HS-5 (cell line): ENCODE measurements at regions not wholly inside any gene's neighbourhood (a gene's known extent, or its start where the extent isn't known, plus 50 kb on each side); places are given as distances from the start of the nearest gene placed in this dataset.

Experiments
- DNase-seq: peaks from one replicate; pipeline ENCODE4 v3.0.0-alpha.2; 2012; ENCODE audit warnings: low read depth

DNA sequence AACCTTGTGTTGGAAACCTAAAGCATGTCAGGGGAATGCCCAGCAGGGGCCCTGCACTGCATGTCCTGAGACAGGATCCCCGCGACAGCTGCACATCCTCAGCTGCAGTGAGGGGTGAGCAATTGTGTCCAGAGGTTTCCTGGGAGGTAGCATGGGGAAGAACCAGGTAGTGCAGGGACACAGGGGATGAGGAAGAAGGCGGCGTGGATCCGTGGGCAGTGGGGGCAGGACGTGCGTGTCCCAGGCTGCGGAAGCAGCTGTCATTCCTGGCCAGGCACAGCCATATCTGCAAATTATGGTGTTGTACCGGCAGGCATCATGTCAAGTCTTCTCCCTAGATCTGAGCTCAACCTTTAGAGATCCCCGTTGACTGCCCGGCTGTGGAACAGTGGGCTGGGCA is 238.2 kb upstream of the MYT1L start:
- no peak for DNase-seq

DNA sequence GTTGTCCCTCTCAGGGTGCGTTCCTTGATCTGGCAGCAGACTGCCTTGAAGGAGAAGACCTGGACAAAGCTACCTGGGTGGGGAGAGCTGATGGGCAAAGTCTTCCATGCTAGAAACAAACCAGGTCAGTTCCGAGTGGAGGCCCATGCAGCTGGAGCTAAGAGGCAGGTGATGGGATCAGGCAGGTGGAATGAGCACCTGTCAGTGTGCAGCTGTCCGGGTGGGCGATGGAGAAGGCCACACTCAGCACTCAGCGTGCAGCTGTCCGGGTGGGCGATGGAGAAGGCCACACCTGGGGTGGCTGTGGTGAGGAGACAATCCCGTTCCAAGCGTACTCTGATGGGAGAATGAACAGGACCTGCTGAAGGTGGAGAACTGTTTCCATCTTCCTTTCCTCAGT is 237.3 kb upstream of the MYT1L start:
- no peak for DNase-seq

DNA sequence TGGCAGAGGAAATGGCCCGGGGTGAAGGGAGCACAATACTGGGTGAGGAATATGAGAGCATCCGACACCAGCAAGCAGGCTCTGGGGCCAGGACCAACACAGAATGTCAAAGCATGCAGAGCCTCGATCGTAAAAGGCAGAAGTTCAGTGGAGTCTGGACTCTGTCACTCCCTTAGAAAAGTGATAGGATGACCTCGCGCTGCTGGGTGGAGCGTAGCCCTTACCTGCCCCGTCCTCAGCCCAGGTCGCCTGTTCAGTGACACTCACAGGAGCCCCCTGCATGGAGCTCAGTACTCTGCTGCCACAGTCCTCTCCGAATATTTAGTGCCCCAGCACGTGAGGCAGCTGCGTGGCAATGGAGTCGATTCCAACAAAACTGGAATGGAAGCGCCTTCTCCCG is 236.7 kb upstream of the MYT1L start:
- DNase-seq, result no peak

DNA sequence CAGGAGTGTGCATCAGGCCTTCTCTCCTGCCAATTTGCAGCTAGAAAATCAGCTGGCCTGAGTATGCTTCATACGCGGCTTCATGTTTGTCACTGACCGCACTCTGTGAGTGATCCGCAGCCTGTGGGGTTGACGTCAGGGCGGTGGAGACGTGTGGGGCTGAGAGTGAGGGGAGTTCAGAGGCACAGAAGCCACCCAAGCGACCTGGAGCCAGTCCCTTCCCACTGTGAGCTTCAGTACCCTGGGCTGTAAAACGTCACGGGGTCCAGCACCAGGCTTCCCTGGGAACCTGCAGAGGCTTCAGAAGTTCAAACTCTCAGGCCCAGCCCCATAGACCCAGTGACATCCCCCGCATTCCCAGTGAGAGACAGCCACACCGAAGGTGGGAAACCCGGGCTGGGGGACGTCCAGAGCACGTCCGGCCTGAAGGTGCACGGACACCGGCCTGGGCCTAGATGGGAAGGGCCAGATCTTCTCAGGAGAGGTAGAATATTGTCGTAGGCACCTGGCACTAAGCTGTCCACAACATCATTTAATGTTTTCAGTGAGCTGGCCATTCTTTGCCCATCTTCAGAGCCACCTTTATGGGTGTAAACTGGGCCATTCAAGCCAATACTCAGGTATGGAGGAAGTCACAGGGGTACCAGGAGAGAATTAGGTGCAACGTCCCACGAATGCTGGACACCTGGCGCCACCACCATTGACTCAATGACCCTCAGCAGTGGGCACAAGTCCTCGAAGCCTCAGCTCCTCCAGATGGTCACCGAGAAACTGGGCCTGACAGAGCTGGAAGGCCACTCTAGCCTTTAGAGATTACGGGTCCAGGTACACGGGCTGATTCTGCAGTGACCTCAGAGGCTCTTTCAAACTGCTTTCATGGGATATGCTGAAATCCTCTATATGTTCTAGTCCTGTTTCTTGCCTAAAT is 235.6 kb upstream of the MYT1L start:
- DNase-seq, result no peak

DNA sequence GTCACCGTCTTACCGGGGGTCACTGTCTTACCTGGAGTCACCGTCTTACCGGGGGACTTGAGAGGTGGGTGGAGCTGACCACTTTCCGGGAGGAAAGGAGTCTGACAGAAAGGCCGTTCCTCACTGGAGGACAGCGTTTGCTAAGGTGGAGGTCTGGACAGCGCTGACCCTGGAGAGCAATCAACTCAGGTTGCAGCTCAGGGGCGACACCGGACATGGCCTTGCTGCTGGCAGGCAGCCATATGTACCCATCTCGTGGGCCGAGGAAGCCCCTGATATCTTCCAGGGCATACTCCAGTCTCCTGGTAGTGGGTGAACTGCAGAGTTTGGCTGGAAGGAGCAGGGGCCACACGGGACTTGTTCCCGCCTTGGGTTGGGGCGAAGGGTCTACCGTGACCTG is 234.6 kb upstream of the MYT1L start:
- no peak for DNase-seq

DNA sequence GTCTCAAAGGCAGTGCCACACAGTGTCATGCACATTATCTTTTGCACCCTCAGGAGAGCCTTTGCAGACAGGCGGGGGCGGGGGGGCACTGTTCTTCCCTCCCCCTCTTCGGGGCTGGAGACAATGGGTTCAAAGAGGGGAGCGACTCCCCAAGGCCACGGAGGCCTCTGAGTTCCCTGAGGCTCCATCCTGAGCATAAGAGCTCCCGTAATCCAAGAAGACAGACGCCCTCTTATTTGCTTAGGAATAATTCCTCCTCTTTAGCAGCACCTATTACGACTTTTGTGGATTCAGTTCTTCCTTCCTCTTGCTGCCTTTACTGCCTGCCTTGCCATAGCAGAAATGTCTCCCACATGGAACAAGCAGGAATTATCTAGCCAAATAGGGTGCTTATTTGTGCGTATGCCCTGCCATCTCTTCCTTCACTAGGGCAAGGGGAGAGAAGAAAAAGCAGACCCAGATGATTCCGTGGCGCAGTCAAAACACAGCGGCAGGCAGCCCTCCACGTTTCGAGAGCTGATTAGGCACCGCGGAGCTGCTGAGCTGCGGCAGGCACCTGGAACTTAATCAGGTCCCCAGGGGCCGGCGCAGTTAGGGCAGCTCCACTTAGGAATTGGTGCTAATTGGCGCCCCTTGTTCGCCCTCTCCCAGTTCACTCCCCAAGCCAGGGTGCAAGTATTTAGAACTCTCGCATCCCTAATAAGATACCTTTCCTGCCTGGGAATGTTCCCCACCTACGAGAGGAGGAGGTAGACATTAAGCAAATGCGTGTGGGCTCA is 233.4 kb upstream of the MYT1L start:
- no peak for DNase-seq

DNA sequence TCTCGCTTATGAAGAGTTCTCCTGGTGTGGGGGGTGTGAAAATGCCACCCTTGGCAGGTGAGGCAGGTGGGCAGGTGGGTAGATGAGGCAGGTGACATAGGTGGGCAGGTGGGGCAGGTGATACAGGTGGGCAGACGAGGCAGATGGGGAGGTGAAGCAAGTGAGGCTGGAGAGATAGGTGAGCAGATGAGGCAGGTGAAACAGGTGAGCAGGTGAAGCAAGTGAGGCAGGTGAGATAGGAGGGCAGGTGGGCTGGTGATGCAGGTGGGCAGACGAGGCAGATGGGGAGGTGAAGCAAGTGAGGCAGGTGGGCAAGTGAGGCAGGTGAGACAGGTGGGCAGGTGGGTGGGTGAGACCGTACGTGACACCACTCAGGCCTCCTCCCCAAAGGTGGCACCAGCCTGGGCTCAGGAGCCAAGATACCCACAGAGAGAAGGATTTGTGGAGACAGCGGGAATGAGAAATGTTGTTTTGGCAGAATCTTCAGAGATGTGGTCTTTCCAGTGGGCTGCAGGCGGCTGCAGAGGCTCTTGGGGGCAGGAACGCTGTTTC is 232.3 kb upstream of the MYT1L start:
- no peak for DNase-seq

DNA sequence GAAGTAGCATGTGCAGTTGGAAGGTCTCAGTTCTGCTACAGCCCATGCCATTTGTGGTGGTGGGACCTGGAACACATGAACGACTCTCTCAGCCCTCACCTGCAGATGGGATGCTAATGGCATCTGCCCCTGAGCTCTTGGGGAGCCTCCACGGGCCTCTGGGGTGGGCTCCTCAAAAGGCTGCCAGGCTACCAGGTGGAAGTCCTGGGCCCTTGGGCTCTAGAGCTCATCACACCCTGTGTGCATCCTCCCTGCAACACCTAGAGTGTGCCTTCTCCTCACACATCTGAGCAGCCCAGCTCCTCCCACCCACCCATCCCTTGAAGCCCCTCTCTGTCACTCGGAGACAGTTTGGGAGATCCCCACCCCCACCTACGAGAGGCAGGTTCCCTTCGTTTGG is 231.8 kb upstream of the MYT1L start:
- DNase-seq, result no peak

DNA sequence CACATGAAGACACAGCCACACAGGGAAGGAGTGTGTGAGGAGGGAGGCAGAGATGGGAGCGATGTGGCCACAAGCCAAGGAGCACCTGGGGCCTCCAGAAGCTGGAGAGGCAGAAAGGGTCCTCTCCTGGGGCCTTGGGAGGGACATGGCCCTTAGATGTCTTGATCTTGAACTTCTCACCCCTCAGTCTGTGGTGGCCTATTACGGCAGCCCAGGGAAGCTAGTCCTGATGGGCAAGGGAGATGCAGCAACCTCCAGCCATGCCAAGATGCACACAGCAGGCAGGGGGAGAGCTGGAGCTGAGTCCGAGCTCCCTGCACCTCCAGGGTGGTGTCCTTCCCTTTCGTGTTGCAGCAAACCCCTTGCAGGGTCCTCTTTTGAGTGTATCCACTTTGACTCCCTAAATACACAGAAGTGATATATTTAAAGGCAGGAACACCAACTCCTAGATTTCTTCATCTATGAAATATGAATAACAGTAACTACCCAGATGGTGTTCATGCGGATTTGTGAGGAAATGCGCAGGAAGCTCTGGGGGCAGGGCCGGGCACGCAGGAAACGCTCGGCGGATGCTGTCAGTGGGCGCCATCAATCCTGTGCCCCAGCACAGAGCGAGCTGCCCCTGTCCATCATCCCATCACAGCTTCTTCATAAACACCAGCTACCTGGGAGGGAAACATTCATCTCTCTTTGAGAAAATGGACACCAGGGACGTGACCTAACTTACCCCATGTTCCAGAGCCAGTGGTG is 230.4 kb upstream of the MYT1L start:
- no peak for DNase-seq

DNA sequence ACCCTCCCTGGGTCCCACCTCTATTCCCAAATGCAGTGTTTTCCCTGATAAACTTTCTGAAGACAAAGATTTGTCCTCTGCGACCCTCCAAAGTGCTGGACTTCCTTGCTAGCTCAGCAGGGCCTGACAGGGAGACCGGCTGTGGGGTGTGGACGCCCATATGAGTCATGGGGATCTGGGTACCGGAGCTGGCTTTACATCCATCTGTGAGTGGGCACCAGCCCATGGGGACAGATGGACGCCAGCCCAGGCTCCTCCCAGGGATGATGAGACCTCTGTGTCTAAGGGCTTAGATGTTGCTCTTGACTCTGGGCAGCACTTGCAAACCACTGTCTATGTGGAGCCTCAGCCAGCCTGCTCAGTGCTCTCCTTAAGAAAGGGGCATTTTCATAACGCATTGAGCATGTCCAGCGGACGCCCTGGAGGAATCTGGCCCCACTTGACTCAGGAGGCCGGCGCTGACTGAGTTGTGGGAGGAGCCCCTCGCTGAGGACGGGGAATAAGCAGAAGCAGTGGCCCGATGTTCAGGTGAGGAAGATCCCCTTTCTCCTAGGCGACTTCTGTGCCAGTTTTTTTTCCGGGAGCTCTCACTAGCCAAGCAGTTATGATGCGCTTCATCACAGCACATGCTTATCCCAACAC is 229.4 kb upstream of the MYT1L start:
- DNase-seq, result no peak

DNA sequence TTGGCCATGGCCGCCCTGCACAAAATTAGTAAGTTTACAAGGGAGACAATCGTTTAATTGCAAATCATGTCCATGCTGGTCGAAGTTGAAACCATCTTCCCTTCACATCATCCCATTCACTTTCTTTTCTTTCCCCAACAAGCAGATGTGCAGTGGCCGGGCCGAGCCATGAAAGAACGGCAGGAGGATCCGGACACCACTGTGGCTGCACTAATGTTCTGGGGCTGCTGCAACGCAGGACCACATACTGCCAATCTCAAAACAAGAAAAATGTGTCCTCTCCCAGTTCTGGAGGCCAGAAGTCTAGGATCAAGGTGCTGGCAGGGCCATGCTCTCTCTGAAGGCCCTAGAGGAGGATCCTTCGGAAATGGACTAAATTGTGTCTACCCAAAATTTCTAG is 227.4 kb upstream of the MYT1L start:
- no peak for DNase-seq

DNA sequence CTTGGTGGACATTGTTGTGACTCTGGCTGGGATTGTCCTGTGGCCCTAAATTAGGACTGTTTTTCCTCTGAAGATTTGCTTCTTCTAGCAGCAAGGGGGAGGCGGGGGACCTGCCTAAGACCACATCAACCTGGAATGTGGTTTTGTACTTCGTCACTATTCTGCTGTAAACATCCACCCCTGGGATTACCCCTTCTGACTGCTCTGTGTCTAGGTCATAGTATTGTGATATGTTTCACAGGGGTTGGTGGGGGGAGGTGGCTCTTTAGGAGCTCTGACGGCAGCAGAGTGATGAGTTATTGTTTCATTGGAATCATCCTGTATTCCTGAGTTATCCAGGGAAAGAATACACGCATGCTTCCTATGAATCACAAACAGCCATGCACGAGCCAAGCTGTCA is 226.4 kb upstream of the MYT1L start:
- no peak for DNase-seq

DNA sequence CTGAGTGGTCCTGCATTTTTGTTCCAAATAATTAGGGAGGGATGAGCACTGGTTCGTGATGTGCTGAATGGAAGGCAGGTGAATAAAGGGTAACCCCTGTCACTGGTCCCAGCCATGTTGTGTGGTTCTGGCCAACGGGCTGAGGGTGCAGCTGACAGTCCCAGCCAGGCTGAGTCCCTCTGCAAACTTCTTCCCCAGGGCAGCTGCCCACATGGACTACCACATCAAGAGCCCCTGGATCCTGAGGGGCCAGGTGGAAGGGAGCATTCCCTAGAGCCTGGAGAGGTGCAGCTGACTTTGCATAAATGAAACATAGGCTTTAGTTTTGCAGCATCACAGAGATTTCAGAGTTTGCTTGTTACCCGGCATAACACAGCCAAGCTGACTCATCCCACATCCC is 219.8 kb upstream of the MYT1L start:
- no peak for DNase-seq

DNA sequence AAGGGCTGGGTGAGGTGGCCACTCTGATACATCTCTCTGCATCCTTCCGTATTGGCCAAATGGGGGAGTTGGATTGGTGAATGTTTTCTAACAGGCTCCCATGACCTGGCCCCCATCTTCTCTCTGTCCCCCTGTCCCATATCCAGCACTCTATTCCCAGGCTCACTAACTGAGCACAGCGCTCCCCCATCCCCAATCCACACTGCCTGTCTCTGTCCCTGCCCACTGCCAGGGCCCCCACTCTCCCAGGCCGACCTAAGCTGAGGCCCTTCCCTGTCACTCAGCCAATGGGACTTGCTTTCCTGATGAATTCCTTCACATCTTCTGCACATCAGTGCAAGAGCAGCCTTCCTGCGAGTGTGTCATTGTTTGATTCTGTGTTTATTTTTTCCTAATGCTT is 216.8 kb upstream of the MYT1L start:
- no peak for DNase-seq

DNA sequence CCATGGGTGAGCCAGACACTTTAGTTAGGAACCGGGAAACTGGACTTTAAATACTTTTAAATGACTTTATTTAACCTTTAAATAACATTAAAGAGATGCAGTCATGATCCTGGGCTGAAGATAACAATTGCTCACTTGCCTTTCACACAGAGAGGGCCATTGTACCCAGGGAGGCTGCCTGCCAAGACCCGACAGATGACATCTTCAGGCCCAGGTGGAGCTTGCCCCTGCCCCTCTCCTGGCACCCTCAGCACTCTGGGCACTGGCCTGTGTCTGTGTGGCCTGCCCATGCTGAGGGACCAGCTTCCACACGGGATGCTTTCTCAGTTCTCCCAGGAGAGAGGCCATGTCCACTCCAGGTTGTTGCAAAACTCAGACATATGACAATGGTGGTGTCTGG is 216.4 kb upstream of the MYT1L start:
- DNase-seq, result no peak

DNA sequence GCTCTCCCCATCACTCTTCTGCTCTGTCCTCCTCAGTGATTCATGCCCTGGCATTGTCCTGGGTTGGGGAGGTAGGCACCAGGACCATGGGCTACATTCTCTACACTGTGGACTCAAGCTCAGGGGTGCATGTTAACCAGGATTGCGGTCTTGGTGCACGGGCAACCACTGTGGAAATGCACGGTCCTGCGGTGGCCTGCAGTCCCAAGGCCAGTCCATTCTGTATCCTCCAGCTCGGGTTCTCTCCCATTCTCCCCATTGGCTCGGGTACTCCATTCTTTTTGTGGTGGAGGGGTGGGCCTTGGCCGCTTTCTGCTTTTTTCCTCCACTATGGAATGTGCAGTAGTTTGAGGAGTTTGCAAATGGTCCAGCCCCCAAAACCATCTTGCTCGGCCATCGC is 215.0 kb upstream of the MYT1L start:
- no peak for DNase-seq

DNA sequence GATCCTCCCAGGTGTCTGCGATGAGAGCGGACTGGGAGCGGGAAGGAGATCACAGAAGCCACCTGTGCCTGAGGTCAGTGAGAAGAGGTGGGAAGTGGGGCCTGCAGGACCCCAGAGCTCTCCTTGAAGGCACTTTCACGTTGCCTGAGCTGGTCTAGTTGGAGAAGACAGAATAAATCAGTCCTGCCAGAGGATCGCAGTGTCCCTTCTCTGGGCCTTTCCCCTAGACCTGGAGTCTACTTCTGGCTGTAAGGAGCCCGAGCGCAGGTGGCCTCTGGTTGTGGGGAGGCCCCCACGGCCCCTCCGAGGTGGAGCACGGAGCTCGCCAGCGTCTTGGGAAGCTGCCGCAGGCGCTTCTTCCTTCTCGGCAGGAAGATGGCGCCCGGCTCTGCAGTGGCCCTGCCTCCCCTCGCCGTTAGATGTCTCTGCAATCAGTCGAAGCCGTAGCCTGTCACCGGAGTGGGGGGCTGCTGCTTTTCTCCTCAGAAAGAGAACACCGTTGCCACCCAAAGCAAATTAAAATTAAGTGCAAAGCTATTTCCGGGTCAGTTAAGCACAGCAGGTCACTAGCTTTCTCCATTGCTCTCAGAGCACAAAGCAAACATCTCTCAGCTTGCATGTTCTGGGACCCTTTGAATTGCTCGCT is 212.0 kb upstream of the MYT1L start:
- no peak for DNase-seq

DNA sequence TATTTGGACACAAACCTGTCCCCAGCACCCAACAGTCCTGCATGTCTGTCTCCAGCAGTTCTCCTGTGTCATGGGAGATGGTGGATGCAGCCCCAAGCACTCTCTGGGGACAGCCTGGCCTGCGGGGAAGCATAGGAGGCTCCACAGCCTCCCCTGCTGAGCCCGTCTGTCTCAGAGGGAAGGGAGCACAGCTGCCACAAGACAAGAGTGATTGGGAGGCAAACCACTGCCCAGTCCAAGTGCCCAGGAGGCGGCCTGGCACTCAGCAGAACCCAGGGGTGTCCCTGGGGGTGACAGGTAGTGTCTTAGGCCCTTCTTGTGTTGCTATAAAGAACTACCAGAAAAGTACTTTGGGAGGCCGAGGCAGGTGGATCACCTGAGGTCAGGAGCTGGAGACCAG is 211.2 kb upstream of the MYT1L start:
- DNase-seq, result no peak

DNA sequence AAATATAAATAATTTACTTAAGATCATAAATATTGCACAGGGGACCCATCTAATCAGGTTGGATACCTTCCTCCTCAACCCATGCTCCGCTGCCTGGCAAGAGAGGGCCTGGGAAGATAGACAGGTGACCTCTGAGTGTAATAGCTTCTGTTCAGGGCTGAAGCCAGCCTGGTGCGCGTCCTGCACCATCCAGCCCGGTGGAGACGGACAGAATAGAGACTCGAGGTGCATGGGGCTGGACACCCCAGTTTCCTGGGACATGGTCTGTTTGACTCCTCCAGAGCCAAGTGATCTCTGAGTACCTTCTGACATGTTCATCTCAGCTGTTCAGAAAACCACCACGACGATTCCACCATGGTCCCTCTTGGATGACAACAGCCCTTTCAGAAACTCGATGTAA is 209.3 kb upstream of the MYT1L start:
- DNase-seq, result no peak

DNA sequence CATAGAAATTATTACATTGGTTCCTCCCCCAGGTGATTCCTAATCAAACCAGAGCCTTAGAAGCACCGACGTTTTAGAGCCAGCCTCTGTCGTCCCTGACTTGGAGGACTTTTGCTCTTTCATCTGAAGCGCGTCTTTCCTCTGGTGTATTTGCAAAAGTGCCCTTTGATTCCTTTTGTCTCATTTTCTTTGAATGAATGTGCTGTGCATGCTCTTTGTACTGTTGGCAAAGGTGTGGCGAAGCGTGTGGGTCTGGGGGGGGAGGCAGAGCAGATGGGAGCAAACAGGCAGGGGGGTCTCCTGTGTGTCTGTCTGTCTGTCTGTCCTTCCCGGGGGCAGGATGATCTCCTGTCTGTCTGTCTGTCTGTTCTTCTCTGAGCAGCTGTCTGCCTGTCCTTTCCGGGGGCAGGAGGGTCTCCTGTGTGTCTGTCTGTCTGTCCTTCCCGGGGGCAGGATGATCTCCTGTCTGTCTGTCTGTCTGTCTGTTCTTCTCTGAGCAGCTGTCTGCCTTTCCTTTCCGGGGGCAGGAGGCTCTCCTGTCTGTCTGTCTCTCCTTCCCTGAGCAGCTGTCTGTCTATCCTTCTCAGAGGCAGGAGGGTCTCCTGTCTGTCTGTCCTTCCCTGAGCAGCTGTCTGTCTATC is 205.5 kb upstream of the MYT1L start:
- no peak for DNase-seq

DNA sequence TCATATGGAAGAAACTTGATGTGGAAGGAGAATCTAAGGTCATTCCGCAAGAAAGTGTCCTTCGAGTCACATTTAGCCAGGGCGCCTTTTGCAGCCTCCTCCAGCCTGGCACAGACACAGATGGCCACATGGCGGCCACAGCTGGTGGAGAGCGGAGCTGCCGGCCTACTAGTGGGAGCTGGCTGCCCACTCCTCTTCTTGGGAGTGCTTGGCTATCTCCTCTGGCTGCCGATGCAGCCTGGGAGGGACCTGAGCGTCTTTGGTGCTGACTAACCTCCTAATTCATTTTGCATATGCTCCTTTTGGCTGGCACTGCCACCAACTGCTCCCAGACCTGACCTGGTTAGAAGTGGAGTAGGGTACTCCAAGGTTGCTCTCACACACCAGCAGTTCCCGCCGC is 199.3 kb upstream of the MYT1L start:
- DNase-seq, result no peak
